ENCODE measurements at regions not wholly inside any gene's neighbourhood (a gene's known extent, or its start where the extent isn't known, plus 50 kb on each side); places are given as distances from the start of the nearest gene placed in this dataset.

DNA sequence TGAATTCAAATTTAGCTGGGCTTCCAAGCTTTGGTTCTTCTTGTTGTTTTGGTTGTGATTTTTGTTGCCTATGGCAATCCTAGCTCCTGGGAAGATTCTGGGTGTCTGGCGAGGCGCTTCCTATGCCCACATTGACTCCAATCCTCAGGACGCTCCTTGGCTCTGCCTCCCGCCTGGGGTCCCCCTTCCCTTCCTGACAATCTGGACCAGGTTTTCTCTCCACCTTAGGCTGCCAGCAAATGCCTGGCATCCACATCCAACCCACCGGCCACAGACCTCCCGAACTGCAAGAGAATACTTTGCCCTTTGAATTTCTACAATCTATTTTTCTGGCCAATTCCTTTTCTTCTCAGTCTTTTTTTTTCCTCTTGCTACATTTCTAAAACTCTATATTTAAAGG lies 186.9 kb upstream of the UBL3 start (continued):
- TF ChIP-seq, protein P1, sequence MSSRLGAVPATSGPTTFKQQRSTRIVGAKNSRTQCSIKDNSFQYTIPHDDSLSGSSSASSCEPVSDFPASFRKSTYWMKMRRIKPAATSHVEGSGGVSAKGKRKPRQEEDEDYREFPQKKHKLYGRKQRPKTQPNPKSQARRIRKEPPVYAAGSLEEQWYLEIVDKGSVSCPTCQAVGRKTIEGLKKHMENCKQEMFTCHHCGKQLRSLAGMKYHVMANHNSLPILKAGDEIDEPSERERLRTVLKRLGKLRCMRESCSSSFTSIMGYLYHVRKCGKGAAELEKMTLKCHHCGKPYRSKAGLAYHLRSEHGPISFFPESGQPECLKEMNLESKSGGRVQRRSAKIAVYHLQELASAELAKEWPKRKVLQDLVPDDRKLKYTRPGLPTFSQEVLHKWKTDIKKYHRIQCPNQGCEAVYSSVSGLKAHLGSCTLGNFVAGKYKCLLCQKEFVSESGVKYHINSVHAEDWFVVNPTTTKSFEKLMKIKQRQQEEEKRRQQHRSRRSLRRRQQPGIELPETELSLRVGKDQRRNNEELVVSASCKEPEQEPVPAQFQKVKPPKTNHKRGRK (CRISPR knock-in tag; IDR thresholded peaks at IDR 0.05; ENCODE audit: borderline replicate concordance) = no peak
- TF ChIP-seq SMAD4 (CRISPR knock-in tag; IDR thresholded peaks at IDR 0.05) (no peak), CBFB (CRISPR knock-in tag; IDR thresholded peaks at IDR 0.05; ENCODE audit: low read depth) (no peak), CREM (CRISPR knock-in tag; IDR thresholded peaks at IDR 0.05) (no peak)

DNA sequence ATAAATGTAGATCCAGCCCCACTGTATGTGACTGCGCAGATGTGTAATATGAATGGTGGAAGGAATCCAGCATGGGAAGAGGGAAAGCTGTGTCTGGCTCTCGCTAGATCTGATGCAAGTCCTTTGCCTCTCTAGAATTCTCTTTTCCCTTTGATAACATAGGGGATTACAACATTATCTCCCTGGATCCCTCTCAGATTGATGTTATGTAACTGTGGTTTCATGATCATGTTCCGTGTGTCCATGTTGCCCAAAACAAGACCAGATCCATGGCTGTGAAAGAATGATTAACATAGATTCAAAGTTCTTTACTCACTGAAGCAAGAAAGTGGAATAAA lies 184.0 kb upstream of the UBL3 start:
- Mint-ChIP-seq H3K9me3 (no peaks in the 10 kb centered on the region), H3K27me3 (ENCODE audit: low read depth) (no peaks in the 10 kb centered on the region), H3K36me3 (no peaks in the 10 kb centered on the region), H3K4me3 (no peak overlapping the region), H3K4me1 (peaks cover 23% of the 10 kb centered on the region), H3K27ac (no peak overlapping the region)
- CTCF ChIA-PET = interaction anchor here (0.9 kb wide), 1 partner anchor 98 kb away, joined by 4 read pairs; no protein-coding TSS in a partner anchor
- TF ChIP-seq NFYB (CRISPR knock-in tag; conservative IDR thresholded peaks at IDR 0.05; ENCODE audit: low read depth) (no peak), ATF6 (CRISPR knock-in tag; IDR thresholded peaks at IDR 0.05) (no peak), JAZF1 (CRISPR knock-in tag; IDR thresholded peaks at IDR 0.05) (no peak), ATF1 (CRISPR knock-in tag; IDR thresholded peaks at IDR 0.05) (no peak), ZNF671 (CRISPR knock-in tag; IDR thresholded peaks at IDR 0.05) (no peak), TCF7 (CRISPR knock-in tag; IDR thresholded peaks at IDR 0.05; ENCODE audit: low read depth) (no peak), ATF2 (CRISPR knock-in tag; IDR thresholded peaks at IDR 0.05; ENCODE audit: borderline replicate concordance, low read depth) (no peak), ZNF263 (CRISPR knock-in tag; IDR thresholded peaks at IDR 0.05; ENCODE audit: low read depth) (no peak), ZNF396 (CRISPR knock-in tag; IDR thresholded peaks at IDR 0.05; ENCODE audit: borderline replicate concordance) (no peak), FOXJ3 (CRISPR knock-in tag; IDR thresholded peaks at IDR 0.05; ENCODE audit: borderline replicate concordance) (no peak), ZNF219 (CRISPR knock-in tag; IDR thresholded peaks at IDR 0.05; ENCODE audit: borderline replicate concordance) (no peak)
- POLR2A ChIA-PET = no interaction called here
- no peak for ATAC-seq
- DNase-seq (ENCODE audit: low spot score) = no peak

- no peak for DNase-seq (ENCODE audit: low spot score)
- ATAC-seq = no peak
- no peaks in the 10 kb centered on the region for H3K27me3 Mint-ChIP-seq (ENCODE audit: low read depth)
- ChIA-PET CTCF (interaction anchor here (0.6 to 0.9 kb wide), 2 partner anchors 99 to 287 kb away, joined by 3 to 4 read pairs; no protein-coding TSS in a partner anchor), POLR2A (no interaction called here)
- no peaks in the 10 kb centered on the region for H3K36me3 Mint-ChIP-seq
- no peaks in the 10 kb centered on the region for H3K9me3 Mint-ChIP-seq
- H3K4me3 Mint-ChIP-seq = no peak overlapping the region
- H3K4me1 Mint-ChIP-seq = peaks cover 19% of the 10 kb centered on the region
- H3K27ac Mint-ChIP-seq = no peak overlapping the region
- TF ChIP-seq SP1 (CRISPR knock-in tag; conservative IDR thresholded peaks at IDR 0.05) = no peak
- no peak for TF ChIP-seq ZNF219 (CRISPR knock-in tag; IDR thresholded peaks at IDR 0.05; ENCODE audit: borderline replicate concordance)
- TF ChIP-seq, protein P2, sequence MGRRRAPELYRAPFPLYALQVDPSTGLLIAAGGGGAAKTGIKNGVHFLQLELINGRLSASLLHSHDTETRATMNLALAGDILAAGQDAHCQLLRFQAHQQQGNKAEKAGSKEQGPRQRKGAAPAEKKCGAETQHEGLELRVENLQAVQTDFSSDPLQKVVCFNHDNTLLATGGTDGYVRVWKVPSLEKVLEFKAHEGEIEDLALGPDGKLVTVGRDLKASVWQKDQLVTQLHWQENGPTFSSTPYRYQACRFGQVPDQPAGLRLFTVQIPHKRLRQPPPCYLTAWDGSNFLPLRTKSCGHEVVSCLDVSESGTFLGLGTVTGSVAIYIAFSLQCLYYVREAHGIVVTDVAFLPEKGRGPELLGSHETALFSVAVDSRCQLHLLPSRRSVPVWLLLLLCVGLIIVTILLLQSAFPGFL (CRISPR knock-in tag; IDR thresholded peaks at IDR 0.05; ENCODE audit: borderline replicate concordance) = no peak
- TF ChIP-seq ZNF281 (CRISPR knock-in tag; IDR thresholded peaks at IDR 0.05) = no peak
- no peak for TF ChIP-seq ZMAT4 (CRISPR knock-in tag; IDR thresholded peaks at IDR 0.05)
- no peak for TF ChIP-seq TEAD4 (CRISPR knock-in tag; IDR thresholded peaks at IDR 0.05)
- TF ChIP-seq RORB (CRISPR knock-in tag; IDR thresholded peaks at IDR 0.05) = no peak
- no peak for TF ChIP-seq NR2C2 (CRISPR knock-in tag; IDR thresholded peaks at IDR 0.05)
- no peak for TF ChIP-seq ZBTB21 (CRISPR knock-in tag; IDR thresholded peaks at IDR 0.05; ENCODE audit: borderline replicate concordance)
- TF ChIP-seq, protein P3, sequence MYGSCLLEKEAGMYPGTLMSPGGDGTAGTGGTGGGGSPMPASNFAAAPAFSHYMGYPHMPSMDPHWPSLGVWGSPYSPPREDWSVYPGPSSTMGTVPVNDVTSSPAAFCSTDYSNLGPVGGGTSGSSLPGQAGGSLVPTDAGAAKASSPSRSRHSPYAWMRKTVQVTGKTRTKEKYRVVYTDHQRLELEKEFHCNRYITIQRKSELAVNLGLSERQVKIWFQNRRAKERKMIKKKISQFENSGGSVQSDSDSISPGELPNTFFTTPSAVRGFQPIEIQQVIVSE (CRISPR knock-in tag; IDR thresholded peaks at IDR 0.05; ENCODE audit: borderline replicate concordance) = no peak
Observed at GRCh38 chr13:30033681-30034457, 183.5 kb upstream of the UBL3 start.
